Left forelimb (tissue), 1 donor: ENCODE measurements at regions not wholly inside any gene's neighbourhood (a gene's known extent, or its start where the extent isn't known, plus 50 kb on each side); places are given as distances from the start of the nearest gene placed in this dataset.
"Not testable (repeated sequence)": the region's sequence is repeated elsewhere in the genome, so short reads cannot be mapped to it uniquely, and the experiment has no call there.

Experiments used
- DNase-seq: peaks from one replicate; pipeline ENCODE4 v3.0.0-alpha.2; 2018; ENCODE audit warnings: low spot score

- DNase-seq: no peak
Observed at GRCh38 chr1:79497193-79497773, 490.8 kb upstream of the ADGRL4 start.

- DNase-seq: no peak
Observed at GRCh38 chr1:79496129-79496528, 489.6 kb upstream of the ADGRL4 start.

GRCh38 chr1:79493702-79494101 is 487.2 kb upstream of the ADGRL4 start:
- DNase-seq: not testable (repeated sequence)

DNA sequence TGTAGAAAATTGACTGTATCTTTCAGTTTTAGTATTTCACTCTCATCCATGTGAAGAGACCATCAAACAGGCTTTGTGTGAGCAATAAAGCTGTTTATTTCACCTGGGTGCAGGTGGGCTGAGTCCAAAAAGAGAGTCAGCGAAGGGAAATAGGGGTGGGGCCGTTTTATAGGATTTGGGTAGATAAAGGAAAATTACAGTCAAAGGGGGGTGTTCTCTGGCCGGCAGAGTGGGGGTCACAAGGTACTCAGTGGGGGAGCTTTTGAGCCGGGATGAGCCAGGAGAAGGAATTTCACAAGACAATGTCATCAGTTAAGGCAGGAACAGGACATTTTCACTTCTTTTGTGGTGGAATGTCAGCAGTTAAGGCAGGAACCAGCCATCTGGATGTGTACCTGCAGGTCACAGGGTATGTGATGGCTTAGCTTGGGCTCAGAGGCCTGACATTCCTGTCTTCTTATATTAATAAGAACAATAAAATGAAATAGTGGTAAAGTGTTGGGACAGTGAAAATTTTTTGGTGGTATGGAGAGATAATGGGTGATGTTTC is 482.1 kb upstream of the ADGRL4 start:
- not testable (repeated sequence) for DNase-seq

DNA sequence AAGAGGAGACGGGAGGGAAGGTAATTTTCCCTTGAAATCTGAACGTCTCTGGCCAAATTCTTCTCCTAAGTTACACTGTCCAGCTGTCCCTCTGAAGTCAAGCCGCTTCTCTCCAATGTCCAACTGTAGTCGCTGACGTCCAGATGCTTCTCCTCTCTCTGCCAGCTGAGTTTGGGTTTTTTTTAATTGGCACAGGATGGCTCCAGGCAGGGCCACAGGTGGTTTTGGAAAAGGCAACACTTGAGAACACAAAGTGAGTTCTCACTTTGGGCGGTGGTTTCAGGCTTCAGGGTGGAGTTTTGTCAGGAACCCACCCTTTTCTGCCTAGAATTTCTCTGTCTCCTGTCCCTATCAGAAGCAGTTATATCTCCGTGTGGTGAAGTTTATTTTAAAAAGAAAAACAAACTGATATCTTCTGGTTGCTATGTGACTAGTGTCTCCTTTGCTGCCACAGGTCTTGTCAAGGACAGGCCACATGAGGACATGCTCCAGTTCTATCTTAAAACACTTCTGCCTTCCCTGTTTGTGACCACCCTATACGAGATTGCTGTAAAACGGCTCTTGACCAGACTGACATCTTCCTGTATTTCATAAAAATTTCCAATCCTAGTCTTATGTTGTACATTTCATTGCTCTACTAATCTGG is 472.3 kb upstream of the ADGRL4 start:
- no peak for DNase-seq

DNA sequence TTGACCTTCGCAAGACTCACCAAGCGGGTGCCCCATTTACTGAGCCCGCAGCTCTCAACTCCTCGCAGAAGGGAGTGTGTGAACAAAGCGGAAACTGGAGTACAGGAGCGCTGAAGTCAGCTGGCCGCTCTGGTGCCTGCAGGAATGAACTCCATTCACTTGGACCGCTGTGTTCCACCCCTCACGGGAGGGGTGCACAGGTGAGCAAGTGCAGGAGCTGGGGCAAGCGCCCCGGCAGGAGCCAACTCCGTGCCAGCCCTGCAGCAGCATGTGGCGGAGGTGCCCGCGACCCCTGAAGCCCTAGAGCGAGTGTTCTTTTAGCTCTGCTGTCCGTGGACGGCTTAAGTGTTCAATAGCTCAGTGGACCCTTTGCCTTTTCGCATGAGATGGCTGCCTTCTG is 471.6 kb upstream of the ADGRL4 start:
- DNase-seq: no peak

DNA sequence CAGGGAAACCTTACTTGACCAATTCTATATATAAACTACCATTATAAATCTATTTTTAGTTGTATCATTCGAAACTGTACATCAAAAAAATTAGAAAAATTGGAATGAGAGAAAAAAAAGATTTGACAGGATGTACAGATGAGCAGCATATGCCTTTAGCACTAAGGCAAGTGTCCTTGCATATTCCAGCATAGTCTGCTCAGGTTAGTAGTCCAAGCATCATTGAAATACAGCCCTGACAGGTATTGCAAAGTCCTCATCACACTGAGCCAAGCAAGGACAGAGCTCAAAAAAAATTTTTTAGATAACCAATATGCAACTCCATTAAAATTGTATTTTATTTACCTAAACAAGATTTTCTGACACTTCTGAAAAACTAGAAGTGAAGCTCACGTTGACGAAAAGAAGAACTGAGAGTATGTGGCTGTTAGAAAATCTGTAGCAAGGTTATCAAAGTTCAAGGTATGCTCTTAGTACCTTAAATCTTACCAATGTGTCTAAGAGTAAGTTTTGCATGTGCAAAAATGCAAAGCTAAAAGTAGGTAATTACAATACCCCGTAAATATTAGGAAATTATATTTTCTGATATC is 465.6 kb upstream of the ADGRL4 start:
- no peak for DNase-seq

DNA sequence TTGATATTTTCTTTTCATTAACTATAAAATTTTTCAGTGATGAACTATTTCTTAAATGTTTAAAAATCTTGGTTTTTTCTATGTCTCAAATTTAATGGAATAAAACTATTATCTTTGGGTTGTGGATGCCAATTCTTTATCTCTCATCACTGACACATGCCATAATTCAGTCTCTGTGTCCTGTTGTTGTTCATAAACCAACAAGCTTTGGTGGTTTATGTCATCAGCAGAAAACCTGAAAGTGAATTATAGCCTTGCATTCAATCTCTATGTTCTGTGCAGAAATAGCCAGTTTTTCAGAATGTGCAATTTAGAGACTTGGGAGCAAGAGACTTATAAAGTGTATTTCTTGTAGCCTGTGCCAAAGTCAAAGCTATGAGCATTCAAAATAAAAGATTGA is 462.6 kb upstream of the ADGRL4 start:
- DNase-seq: no peak

GRCh38 chr1:79460773-79461436 is 454.4 kb upstream of the ADGRL4 start:
- DNase-seq: no peak

DNA sequence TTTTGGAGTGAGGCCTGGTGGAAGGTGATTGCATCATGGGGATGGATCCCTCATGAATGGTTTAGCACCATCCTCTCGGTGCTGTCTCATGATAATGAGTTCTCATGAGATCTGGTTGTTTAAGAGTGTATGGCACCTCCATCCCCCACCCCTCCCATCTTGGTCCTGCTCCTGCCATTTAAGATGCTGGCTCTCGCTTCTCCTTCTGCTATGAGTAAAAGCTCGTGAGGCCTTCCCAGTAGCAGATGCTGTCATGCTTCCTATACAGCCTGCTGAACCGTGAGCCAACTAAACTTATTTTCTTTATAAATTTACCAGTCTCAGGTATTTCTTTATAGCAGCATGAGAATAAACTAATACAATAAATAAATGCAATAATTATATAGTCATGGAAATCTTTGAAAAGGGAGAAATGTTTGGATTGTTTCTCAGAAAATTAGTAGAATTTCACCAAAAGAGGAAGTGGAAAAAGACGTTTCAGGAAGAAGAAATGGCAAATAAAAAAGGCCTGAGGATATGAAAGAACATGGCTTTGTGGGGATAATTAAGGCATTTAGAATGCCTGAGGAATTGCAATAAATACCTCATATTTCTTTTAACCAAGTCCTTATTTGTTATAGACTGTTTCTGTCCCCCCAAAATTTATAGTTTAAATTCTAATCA is 451.2 kb upstream of the ADGRL4 start:
- DNase-seq: no peak

- DNase-seq: no peak
Observed at GRCh38 chr1:79448426-79448825, 441.9 kb upstream of the ADGRL4 start.

GRCh38 chr1:79441238-79441637 is 434.7 kb upstream of the ADGRL4 start:
- DNase-seq: no peak

DNA sequence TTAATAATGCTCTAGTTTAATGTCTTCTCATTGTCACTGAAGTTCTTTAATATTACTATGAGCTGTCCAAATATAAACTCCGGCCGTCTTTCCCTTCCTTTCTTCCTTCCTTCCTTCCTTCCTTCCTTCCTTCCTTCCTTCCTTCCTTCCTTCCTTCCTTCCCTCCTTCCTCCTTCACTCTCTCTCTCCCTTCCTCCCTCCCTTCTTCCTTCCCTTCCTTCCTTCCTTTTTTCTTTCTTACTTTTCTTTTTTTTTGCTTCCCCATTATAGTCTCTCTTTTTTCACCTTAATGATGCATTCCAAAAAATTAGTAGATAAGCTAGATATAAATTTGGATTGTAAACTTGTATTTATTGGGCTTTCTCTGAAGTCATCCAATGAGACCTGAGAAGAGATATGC is 431.0 kb upstream of the ADGRL4 start:
- DNase-seq: no peak

DNA sequence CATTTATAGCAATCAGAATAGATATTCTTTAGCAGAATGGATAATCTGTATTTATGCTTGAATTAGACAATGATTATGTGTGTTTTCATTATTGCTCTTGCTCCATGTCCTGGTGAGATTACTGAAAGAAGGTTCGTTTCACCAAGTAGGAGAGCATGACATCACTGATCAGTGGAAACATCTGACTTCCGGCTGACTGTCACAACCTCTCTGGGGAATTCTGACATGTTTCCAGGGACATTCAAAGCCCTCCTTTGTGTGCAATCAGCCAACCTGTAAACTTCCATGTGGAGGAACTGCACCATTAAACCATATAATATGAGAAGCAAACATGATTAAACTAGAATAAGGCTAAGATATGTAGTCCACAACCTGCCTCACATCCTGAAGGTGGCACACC is 424.8 kb upstream of the ADGRL4 start:
- no peak for DNase-seq

DNA sequence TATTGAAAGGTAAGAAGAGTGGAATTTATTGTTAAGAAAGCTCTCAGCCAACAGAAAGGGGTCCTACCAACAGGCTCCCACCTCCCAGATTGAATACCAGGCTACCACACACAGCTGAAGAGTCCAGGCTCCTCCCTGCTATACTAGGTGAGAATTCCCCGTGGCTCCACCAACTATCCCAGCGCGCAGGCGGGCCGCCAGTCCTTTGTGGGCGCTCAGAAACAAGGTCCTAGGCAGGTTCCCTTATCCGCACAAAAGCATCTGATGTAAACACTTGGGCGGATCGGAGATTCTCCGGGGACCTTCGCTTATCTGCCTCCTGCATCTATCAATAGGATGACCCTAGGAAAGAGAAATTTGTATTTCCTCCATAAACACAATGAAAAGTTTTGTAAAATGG is 423.9 kb upstream of the ADGRL4 start:
- DNase-seq: no peak

DNA sequence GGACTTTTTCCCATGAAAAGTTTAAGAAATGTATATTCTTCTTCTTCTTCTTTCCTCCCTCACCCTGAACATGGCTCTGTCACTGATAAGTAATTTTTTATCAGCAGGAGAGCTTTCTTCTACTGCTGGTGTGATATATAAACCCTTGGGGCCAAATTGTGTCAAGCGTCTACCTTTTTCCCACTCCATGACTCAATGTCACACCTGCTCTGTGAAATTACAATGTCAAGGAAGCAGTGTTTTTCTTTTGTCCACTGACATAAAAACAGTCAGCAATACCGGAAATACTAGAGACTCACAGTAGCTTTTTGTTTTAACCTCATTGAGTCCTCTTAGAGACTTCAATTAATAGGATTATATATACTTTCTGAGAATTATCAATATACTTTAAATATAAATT is 416.2 kb upstream of the ADGRL4 start:
- no peak for DNase-seq

DNA sequence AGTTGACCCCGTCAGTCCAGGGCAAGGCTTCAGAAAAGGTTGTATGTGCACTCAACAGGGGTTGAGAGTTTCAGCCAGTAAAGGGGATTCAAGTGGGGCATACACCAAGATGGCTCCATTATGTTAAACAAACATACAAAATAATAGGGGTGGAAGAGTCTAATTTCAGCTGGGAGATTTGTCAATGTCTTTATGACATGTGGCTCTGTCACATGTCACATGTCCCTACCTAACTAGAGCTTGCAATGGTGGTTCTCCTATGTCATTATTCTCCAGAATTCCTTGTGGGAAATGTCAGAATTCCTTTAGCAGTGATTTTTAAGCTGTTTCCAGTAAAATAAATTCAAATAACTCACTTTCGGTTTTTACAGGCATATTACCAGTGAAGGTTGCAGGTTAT is 392.0 kb upstream of the ADGRL4 start:
- DNase-seq: no peak

DNA sequence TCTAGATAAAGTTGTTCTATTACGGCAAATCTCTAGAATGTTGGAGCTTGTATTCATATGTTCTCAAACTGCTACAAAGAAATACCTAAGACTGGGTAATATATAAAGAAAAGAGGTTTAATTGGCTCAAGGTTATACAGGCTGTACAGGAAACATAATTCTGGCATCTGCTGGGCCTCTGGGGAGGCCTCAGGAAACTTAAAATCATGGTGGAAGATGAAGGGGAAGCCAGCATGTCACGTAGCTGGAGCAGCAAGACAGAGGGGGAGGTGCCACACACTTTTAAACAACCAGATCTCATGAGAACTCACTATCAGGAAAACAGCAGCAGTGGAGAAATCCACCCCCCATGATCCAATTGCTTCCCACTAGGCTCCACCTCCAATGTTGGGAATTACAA is 390.4 kb upstream of the ADGRL4 start:
- DNase-seq: no peak

GRCh38 chr1:79388694-79389361 is 382.3 kb upstream of the ADGRL4 start:
- DNase-seq: no peak

DNA sequence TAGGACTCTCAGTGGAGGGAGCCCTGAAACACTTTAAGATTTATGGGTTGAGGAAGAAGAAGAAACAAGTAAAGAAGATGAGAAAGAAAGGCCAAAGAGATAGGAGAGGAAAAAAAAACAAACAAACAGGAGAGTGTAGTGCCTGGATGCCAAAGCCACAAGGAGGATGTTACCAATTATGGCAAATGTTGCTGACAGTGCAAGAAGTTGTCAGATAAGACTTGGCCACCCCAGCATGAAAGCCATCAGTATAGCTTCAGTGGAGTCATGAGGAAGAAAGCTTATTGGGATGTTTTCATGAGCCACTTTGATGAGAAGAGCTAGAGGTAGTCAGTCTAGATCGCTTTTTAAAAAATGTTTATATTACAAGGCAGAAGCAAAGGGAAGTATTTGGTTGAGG is 380.2 kb upstream of the ADGRL4 start:
- DNase-seq: no peak

GRCh38 chr1:79380078-79380477 is 373.5 kb upstream of the ADGRL4 start:
- DNase-seq: no peak

DNA sequence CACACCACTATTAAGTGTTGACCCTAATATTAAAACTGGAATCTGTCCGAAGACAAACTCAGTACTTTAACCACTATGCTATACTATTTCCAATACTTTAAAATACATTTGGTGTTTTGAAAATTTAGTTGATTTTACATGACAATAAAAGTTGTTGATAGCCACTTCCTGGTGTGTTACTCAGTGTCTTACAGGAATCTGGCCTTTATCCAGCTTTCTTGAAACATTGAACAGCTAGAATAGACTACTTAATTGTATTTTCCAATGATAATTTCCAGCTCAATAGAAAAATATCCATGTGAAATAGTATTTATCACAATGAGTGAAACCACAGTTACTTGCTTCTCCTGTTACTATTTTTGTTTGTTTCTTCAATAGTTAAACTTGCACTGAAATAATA is 369.6 kb upstream of the ADGRL4 start:
- no peak for DNase-seq
